ENCODE measurements at regions not wholly inside any gene's neighbourhood (a gene's known extent, or its start where the extent isn't known, plus 50 kb on each side); places are given as distances from the start of the nearest gene placed in this dataset.

DNA sequence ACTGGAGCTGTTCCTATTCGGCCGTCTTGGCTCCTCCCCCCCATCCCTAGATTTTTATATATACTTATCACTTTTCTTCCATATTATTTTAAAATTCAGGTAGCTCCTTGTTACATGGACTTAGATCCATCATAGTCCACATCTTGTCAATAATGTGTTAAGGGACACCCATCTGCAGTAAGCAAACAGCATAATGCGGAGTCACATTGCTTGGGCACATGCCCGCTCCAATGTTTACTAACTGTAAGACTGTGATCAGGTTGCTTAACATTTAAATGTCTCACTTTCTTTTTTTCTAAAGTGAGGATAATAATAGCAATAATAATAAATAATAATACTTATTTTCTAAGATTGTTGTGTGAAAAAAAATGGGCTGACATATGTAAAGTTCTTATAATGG lies 303.2 kb upstream of the SOX14 start:
- intact Hi-C loops (cut with micrococcal nuclease; ENCODE audit: unreplicated experiment) = no loop called here
- H3K79me2 ChIP-seq (ENCODE audit: insufficient read depth, low read depth, low read length) = no peaks in the 10 kb centered on the region
- no peaks in the 10 kb centered on the region for H3K4me1 ChIP-seq (ENCODE audit: insufficient read depth, low read length, poor library complexity, severe bottlenecking)
- H3K9me2 ChIP-seq (ENCODE audit: insufficient read depth, low read length) = no peaks in the 10 kb centered on the region
- CTCF ChIA-PET (ENCODE audit: unreplicated experiment) = no interaction called here
- H2AFZ ChIP-seq (ENCODE audit: low read length) = no peak overlapping the region
- H3K36me3 ChIP-seq (ENCODE audit: insufficient read depth, low read length) = no peaks in the 10 kb centered on the region
- H3K4me3 ChIP-seq (ENCODE audit: low read depth, low read length, poor library complexity, severe bottlenecking) = no peak overlapping the region
- no peak overlapping the region for H3K27ac ChIP-seq (ENCODE audit: low read depth, low read length, poor library complexity, severe bottlenecking)
- H3K9me3 ChIP-seq (ENCODE audit: low read length) = no peaks in the 10 kb centered on the region
- POLR2A ChIA-PET = no interaction called here
- no peak for TF ChIP-seq EZH2phosphoT487 (IDR thresholded peaks at IDR 0.05; ENCODE audit: borderline replicate concordance, low read depth, low read length)
- TF ChIP-seq, protein P1, sequence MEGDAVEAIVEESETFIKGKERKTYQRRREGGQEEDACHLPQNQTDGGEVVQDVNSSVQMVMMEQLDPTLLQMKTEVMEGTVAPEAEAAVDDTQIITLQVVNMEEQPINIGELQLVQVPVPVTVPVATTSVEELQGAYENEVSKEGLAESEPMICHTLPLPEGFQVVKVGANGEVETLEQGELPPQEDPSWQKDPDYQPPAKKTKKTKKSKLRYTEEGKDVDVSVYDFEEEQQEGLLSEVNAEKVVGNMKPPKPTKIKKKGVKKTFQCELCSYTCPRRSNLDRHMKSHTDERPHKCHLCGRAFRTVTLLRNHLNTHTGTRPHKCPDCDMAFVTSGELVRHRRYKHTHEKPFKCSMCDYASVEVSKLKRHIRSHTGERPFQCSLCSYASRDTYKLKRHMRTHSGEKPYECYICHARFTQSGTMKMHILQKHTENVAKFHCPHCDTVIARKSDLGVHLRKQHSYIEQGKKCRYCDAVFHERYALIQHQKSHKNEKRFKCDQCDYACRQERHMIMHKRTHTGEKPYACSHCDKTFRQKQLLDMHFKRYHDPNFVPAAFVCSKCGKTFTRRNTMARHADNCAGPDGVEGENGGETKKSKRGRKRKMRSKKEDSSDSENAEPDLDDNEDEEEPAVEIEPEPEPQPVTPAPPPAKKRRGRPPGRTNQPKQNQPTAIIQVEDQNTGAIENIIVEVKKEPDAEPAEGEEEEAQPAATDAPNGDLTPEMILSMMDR (conservative IDR thresholded peaks at IDR 0.05; ENCODE audit: low read length) = no peak
- DNase-seq (ENCODE audit: low spot score) = no peak
- H3K4me2 ChIP-seq (ENCODE audit: low read length) = no peak overlapping the region
- BruUV-seq (replicated peaks) = no TSS peak
- H4K20me1 ChIP-seq (ENCODE audit: insufficient read depth, low read length) = no peaks in the 10 kb centered on the region

DNA sequence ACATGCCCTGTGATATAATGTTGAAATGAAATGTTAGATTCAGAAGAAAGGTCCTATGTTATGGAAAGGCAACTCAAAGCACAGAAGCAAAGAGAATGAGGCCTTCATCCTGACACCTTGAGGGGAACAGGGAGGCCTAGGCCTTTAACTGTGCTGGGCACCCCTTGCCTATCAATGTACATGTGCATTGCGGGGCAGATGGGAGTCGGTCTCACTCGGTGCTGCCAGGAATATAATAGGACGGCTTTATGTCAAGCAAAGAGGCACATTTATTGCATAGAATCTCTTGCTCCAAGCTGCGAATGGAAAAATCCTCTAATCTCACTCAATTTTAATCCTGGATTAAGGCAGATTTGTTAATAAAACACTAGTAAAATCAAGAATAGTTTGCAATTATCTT lies 301.0 kb upstream of the SOX14 start:
- CTCF ChIA-PET (ENCODE audit: unreplicated experiment) = no interaction called here
- DNase-seq (ENCODE audit: low spot score) = no peak
- Histone ChIP-seq H3K79me2 (ENCODE audit: insufficient read depth, low read depth, low read length) (no peaks in the 10 kb centered on the region), H3K4me2 (ENCODE audit: low read length) (no peak overlapping the region), H3K36me3 (ENCODE audit: insufficient read depth, low read length) (no peaks in the 10 kb centered on the region), H3K4me3 (ENCODE audit: low read depth, low read length, poor library complexity, severe bottlenecking) (no peak overlapping the region), H2AFZ (ENCODE audit: low read length) (no peak overlapping the region), H3K27ac (ENCODE audit: low read depth, low read length, poor library complexity, severe bottlenecking) (no peak overlapping the region), H3K4me1 (ENCODE audit: insufficient read depth, low read length, poor library complexity, severe bottlenecking) (no peaks in the 10 kb centered on the region), H3K9me3 (ENCODE audit: low read length) (no peaks in the 10 kb centered on the region), H3K9me2 (ENCODE audit: insufficient read depth, low read length) (no peaks in the 10 kb centered on the region), H4K20me1 (ENCODE audit: insufficient read depth, low read length) (no peaks in the 10 kb centered on the region)
- intact Hi-C loops (cut with micrococcal nuclease; ENCODE audit: unreplicated experiment) = no loop called here
- TF ChIP-seq, protein P1 (conservative IDR thresholded peaks at IDR 0.05; ENCODE audit: low read length) = no peak
- no peak for TF ChIP-seq EZH2phosphoT487 (IDR thresholded peaks at IDR 0.05; ENCODE audit: borderline replicate concordance, low read depth, low read length)
- no TSS peak for BruUV-seq (replicated peaks)
- POLR2A ChIA-PET = no interaction called here

DNA sequence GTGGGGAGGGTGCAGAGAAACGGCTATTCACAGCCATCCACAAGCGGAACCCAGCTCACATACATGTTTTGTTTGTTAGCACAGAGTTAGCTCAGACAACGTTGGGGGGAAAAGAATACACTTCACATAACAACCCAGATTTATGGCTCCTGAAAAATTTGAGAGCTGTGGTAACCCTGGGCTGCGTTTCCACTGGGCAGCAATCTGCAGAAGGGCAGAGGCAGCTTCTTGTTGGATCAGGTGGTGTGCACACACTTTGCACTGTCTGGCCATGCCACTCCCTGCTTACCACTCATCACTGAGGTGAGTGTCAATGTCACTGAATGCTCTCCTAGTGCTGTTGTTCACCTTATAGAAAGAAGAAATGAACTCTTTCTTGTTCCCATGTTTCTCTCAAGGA lies 299.8 kb upstream of the SOX14 start:
- TF ChIP-seq, protein P1 (conservative IDR thresholded peaks at IDR 0.05; ENCODE audit: low read length) = no peak
- no peak for TF ChIP-seq EZH2phosphoT487 (IDR thresholded peaks at IDR 0.05; ENCODE audit: borderline replicate concordance, low read depth, low read length)
- Histone ChIP-seq H3K9me2 (ENCODE audit: insufficient read depth, low read length) (no peaks in the 10 kb centered on the region), H3K4me3 (ENCODE audit: low read depth, low read length, poor library complexity, severe bottlenecking) (no peak overlapping the region), H3K4me1 (ENCODE audit: insufficient read depth, low read length, poor library complexity, severe bottlenecking) (no peaks in the 10 kb centered on the region), H3K36me3 (ENCODE audit: insufficient read depth, low read length) (no peaks in the 10 kb centered on the region), H3K9me3 (ENCODE audit: low read length) (no peaks in the 10 kb centered on the region), H3K27ac (ENCODE audit: low read depth, low read length, poor library complexity, severe bottlenecking) (no peak overlapping the region), H4K20me1 (ENCODE audit: insufficient read depth, low read length) (no peaks in the 10 kb centered on the region), H2AFZ (ENCODE audit: low read length) (no peak overlapping the region), H3K79me2 (ENCODE audit: insufficient read depth, low read depth, low read length) (no peaks in the 10 kb centered on the region), H3K4me2 (ENCODE audit: low read length) (no peak overlapping the region)
- BruUV-seq (replicated peaks) = no TSS peak
- POLR2A ChIA-PET = no interaction called here
- CTCF ChIA-PET (ENCODE audit: unreplicated experiment) = no interaction called here
- no peak for DNase-seq (ENCODE audit: low spot score)
- intact Hi-C loops (cut with micrococcal nuclease; ENCODE audit: unreplicated experiment) = no loop called here
